G401.6 (cell line): ENCODE measurements at regions not wholly inside any gene's neighbourhood (a gene's known extent, or its start where the extent isn't known, plus 50 kb on each side); places are given as distances from the start of the nearest gene placed in this dataset.
"Not testable (repeated sequence)": the region's sequence is repeated elsewhere in the genome, so short reads cannot be mapped to it uniquely, and the experiment has no call there.

Source experiments
- FAIRE-seq: peaks from 2 replicates; lab custom pipeline; 2012; peaks lifted over from hg19 to GRCh38; lab: Jason Lieb, UNC

GRCh38 chrX:109879991-109880390 is 122.9 kb upstream of the TMEM164 start:
- no peak for FAIRE-seq

GRCh38 chrX:109880629-109881028 is 122.3 kb upstream of the TMEM164 start:
- no peak for FAIRE-seq

GRCh38 chrX:109886122-109886761 is 116.7 kb upstream of the TMEM164 start:
- no peak for FAIRE-seq

- FAIRE-seq, result no peak
These were observed 113.5 kb upstream of the TMEM164 start for GRCh38 chrX:109889289-109890006.

GRCh38 chrX:109890300-109890699 is 112.6 kb upstream of the TMEM164 start:
- no peak for FAIRE-seq

GRCh38 chrX:109890910-109891502 is 111.9 kb upstream of the TMEM164 start:
- FAIRE-seq, result no peak

GRCh38 chrX:109896024-109896423 is 106.9 kb upstream of the TMEM164 start:
- FAIRE-seq, result not testable (repeated sequence)

GRCh38 chrX:109902665-109903064 is 100.2 kb upstream of the TMEM164 start:
- FAIRE-seq, result no peak

- peak; percentile 11 for FAIRE-seq
These were observed 91.9 kb upstream of the TMEM164 start for GRCh38 chrX:109911046-109911445.

GRCh38 chrX:109912993-109913392 is 89.9 kb upstream of the TMEM164 start:
- not testable (repeated sequence) for FAIRE-seq

GRCh38 chrX:109914114-109914849 is 88.6 kb upstream of the TMEM164 start:
- FAIRE-seq, result no peak

- no peak for FAIRE-seq
These were observed 84.2 kb upstream of the TMEM164 start for GRCh38 chrX:109918753-109919152.

GRCh38 chrX:109920325-109920724 is 82.6 kb upstream of the TMEM164 start:
- FAIRE-seq, result no peak

- no peak for FAIRE-seq
These were observed 82.0 kb upstream of the TMEM164 start for GRCh38 chrX:109920868-109921267.

- FAIRE-seq, result no peak
These were observed 80.7 kb upstream of the TMEM164 start for GRCh38 chrX:109922190-109922589.

- not testable (repeated sequence) for FAIRE-seq
These were observed 77.9 kb upstream of the TMEM164 start for GRCh38 chrX:109925003-109925402.

- FAIRE-seq, result no peak
These were observed 77.3 kb upstream of the TMEM164 start for GRCh38 chrX:109925656-109926055.

- no peak for FAIRE-seq
These were observed 76.8 kb upstream of the TMEM164 start for GRCh38 chrX:109926118-109926517.

- no peak for FAIRE-seq
These were observed 75.9 kb upstream of the TMEM164 start for GRCh38 chrX:109926743-109927662.

- no peak for FAIRE-seq
These were observed 75.1 kb upstream of the TMEM164 start for GRCh38 chrX:109927663-109928273.

- no peak for FAIRE-seq
These were observed 74.1 kb upstream of the TMEM164 start for GRCh38 chrX:109928596-109929335.
